ENCODE measurements at regions not wholly inside any gene's neighbourhood (a gene's known extent, or its start where the extent isn't known, plus 50 kb on each side); places are given as distances from the start of the nearest gene placed in this dataset.

GRCh38 chr14:38073641-38074040 lies 134.1 kb upstream of the SSTR1 start:
- Mint-ChIP-seq H3K27ac (no peak overlapping the region), H3K36me3 (no peaks in the 10 kb centered on the region), H3K4me3 (no peak overlapping the region), H3K27me3 (no peaks in the 10 kb centered on the region), H3K4me1 (peaks cover 0 to 1% (median 0%) of the 10 kb centered on the region in 3 donors), H3K9me3 (peaks cover 0 to 5% (median 3%) of the 10 kb centered on the region in 3 donors)

GRCh38 chr14:38074081-38074480 lies 133.6 kb upstream of the SSTR1 start:
- H3K4me3 Mint-ChIP-seq = no peak overlapping the region
- H3K36me3 Mint-ChIP-seq = no peaks in the 10 kb centered on the region
- H3K27ac Mint-ChIP-seq = no peak overlapping the region
- no peaks in the 10 kb centered on the region for H3K27me3 Mint-ChIP-seq
- peaks cover 0 to 5% (median 3%) of the 10 kb centered on the region in 3 donors for H3K9me3 Mint-ChIP-seq
- H3K4me1 Mint-ChIP-seq = peaks cover 0 to 1% (median 0%) of the 10 kb centered on the region in 3 donors

DNA sequence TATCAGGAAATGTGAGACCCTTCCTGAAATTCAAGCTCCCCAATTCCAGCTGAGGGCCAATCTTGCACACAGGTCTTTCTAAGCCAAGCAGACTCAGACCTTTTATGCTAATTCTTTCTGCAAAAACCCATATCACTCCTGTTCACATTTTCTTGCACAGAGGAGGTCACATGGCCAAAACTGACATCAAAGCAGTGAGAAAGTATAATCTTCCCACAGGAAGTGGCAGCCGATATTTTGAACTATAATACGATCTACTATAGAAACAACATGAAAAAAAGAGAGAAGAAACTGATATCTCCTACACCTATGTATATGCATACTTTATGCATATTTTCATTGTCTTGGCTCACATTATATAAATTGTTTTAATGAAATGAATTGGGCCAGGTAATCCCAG lies 132.9 kb upstream of the SSTR1 start:
- H3K27me3 Mint-ChIP-seq = no peaks in the 10 kb centered on the region
- H3K9me3 Mint-ChIP-seq = peaks cover 0 to 3% (median 0%) of the 10 kb centered on the region in 3 donors
- peak overlapping the region in 1 of 3 donors; percentile 58 for H3K27ac Mint-ChIP-seq
- H3K4me1 Mint-ChIP-seq = peaks cover 0 to 1% (median 0%) of the 10 kb centered on the region in 3 donors
- no peaks in the 10 kb centered on the region for H3K36me3 Mint-ChIP-seq
- no peak overlapping the region for H3K4me3 Mint-ChIP-seq

- H3K4me1 Mint-ChIP-seq = peaks cover 0 to 1% (median 0%) of the 10 kb centered on the region in 3 donors
- H3K9me3 Mint-ChIP-seq = peaks cover 0 to 6% (median 2%) of the 10 kb centered on the region in 3 donors
- H3K27ac Mint-ChIP-seq = peak overlapping the region in 1 of 3 donors; percentile 39
- H3K27me3 Mint-ChIP-seq = no peaks in the 10 kb centered on the region
- H3K4me3 Mint-ChIP-seq = peak overlapping the region in 1 of 4 donors; percentile 49
- H3K36me3 Mint-ChIP-seq = no peaks in the 10 kb centered on the region
Measured at GRCh38 chr14:38078393-38078792, 129.3 kb upstream of the SSTR1 start.

DNA sequence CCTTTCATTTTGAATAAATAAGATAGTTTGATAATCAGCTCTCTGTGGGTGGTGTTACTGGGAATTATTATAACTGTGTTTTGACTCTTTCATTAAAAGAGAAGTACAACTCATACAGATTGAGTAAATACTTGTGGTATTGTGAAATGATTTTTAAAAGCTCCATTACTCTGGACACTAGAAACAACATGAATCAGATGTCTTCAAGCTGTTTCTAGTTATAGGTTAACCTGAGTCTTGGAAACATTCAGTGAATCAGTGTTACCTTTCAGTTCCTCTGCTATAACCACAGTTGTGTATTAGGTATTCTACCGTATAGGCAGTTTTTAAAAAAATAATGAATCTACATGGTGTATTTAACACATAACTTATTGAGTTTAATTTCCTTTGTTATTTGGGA lies 128.4 kb upstream of the SSTR1 start:
- Mint-ChIP-seq H3K9me3 (peaks cover 0 to 6% (median 2%) of the 10 kb centered on the region in 3 donors), H3K4me3 (no peak overlapping the region), H3K36me3 (no peaks in the 10 kb centered on the region), H3K27ac (no peak overlapping the region), H3K27me3 (no peaks in the 10 kb centered on the region), H3K4me1 (peaks cover 0 to 1% (median 0%) of the 10 kb centered on the region in 3 donors)

DNA sequence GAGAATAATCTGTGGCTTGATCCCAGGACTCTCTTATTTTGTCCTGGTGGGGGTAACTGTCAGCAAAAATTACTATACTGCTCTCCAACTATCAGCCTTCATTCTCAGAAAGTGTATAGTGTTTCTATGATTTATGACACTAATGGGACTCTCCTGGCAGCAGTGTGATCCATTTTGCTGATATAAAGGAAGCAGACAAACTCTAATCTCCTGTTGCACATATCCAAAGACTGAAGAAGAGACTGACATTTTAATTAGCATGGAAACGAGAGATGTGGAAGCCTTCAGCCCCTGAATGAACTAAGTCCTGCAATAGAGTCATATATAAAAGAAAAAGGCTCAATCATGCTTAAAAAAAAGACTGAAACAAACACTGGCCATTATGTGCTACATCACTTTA lies 127.8 kb upstream of the SSTR1 start:
- Mint-ChIP-seq H3K9me3 (peaks cover 0 to 6% (median 2%) of the 10 kb centered on the region in 3 donors), H3K27me3 (no peaks in the 10 kb centered on the region), H3K4me1 (peaks cover 0 to 1% (median 0%) of the 10 kb centered on the region in 3 donors), H3K4me3 (no peak overlapping the region), H3K36me3 (no peaks in the 10 kb centered on the region), H3K27ac (no peak overlapping the region)

DNA sequence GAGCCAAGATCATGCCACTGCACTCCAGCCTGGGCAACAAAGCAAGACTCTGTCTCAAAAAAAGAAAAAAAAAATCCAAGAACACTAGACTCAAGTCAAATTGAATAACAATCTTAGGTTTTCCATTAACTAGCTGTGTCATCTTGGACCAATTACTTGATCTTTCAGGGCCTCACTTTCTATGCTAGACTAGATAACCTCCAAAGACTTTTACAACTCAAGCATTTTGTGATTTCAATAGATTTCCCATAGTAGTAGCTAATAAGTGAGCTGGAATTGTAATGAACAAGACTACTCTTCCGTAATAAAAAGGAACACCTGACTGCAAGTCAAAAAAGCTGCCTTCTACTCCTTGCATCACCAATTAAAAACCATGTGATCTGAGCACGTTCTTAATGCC lies 127.0 kb upstream of the SSTR1 start:
- Mint-ChIP-seq H3K4me1 (peaks cover 0 to 1% (median 0%) of the 10 kb centered on the region in 3 donors), H3K9me3 (peaks cover 0 to 6% (median 2%) of the 10 kb centered on the region in 3 donors), H3K27me3 (no peaks in the 10 kb centered on the region), H3K36me3 (no peaks in the 10 kb centered on the region), H3K4me3 (no peak overlapping the region), H3K27ac (no peak overlapping the region)

DNA sequence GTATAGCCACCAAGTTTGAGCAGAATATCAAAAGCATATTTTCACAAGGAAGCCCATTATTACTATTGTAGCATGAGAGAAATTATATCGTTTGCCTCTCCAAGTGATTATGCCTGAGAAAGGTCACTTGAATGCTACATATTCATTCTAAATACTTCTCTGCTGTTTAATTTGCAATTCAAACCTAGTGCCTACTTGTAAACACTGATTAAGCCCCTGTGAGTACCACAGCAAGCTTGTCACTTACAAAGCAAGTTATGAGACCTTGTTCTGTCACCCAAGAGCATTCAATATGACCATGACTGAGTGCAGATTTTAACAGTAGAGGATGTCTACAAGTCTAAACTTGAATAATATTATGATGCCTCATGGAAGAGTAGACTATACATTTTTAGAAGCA lies 124.7 kb upstream of the SSTR1 start:
- Mint-ChIP-seq H3K4me1 (peaks cover 0 to 1% (median 0%) of the 10 kb centered on the region in 3 donors), H3K27ac (no peak overlapping the region), H3K27me3 (no peaks in the 10 kb centered on the region), H3K36me3 (no peaks in the 10 kb centered on the region), H3K4me3 (no peak overlapping the region), H3K9me3 (peaks cover 0 to 6% (median 2%) of the 10 kb centered on the region in 3 donors)

GRCh38 chr14:38089123-38089522 lies 118.6 kb upstream of the SSTR1 start:
- H3K36me3 Mint-ChIP-seq = no peaks in the 10 kb centered on the region
- no peaks in the 10 kb centered on the region for H3K27me3 Mint-ChIP-seq
- peak overlapping the region in 3 of 4 donors; percentile 26 to 76 (median 55) for H3K4me3 Mint-ChIP-seq
- H3K27ac Mint-ChIP-seq = peak overlapping the region in 1 of 3 donors; percentile 28
- H3K9me3 Mint-ChIP-seq = peaks cover 7 to 29% (median 16%) of the 10 kb centered on the region in 3 donors
- H3K4me1 Mint-ChIP-seq = no peaks in the 10 kb centered on the region

DNA sequence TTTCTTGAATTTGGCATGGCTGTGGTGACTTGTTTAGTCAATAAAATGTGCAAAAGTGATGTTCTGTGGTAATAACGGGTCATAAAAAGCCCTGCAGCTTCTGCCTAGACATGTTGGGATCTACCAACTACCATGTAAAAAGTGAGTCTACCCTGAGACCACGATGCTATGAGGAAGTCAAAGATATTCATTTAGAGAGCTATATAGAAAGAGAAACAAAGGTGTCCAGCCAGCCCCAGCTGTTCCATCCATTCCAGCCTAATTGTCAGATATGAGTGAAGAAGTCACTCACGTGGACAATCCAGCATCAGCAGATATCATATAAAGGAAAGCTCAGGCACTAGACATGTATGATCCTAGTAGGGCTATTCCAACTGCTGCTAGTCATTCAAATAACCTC lies 117.2 kb upstream of the SSTR1 start:
- Mint-ChIP-seq H3K9me3 (peaks cover 7 to 29% (median 16%) of the 10 kb centered on the region in 3 donors), H3K27me3 (no peaks in the 10 kb centered on the region), H3K36me3 (no peaks in the 10 kb centered on the region), H3K27ac (no peak overlapping the region), H3K4me1 (no peaks in the 10 kb centered on the region), H3K4me3 (no peak overlapping the region)

- Mint-ChIP-seq H3K27ac (no peak overlapping the region), H3K36me3 (no peaks in the 10 kb centered on the region), H3K4me3 (no peak overlapping the region), H3K4me1 (peaks cover 0 to 1% (median 0%) of the 10 kb centered on the region in 3 donors), H3K27me3 (no peaks in the 10 kb centered on the region), H3K9me3 (peaks cover 3 to 19% (median 14%) of the 10 kb centered on the region in 3 donors)
Measured at GRCh38 chr14:38098074-38098836, 109.4 kb upstream of the SSTR1 start.

GRCh38 chr14:38101679-38102078 lies 106.0 kb upstream of the SSTR1 start:
- Mint-ChIP-seq H3K9me3 (peaks cover 5 to 10% (median 9%) of the 10 kb centered on the region in 3 donors), H3K27me3 (no peaks in the 10 kb centered on the region), H3K36me3 (no peaks in the 10 kb centered on the region), H3K4me3 (no peak overlapping the region), H3K4me1 (peaks cover 0 to 1% (median 0%) of the 10 kb centered on the region in 3 donors), H3K27ac (no peak overlapping the region)

- Mint-ChIP-seq H3K36me3 (no peaks in the 10 kb centered on the region), H3K9me3 (peaks cover 2 to 5% (median 5%) of the 10 kb centered on the region in 3 donors), H3K27ac (peak overlapping the region in 1 of 3 donors; percentile 17), H3K4me3 (no peak overlapping the region), H3K4me1 (peaks cover 0 to 1% (median 0%) of the 10 kb centered on the region in 3 donors), H3K27me3 (no peaks in the 10 kb centered on the region)
Measured at GRCh38 chr14:38103542-38104225, 104.0 kb upstream of the SSTR1 start.

GRCh38 chr14:38105106-38105702 lies 102.5 kb upstream of the SSTR1 start:
- no peaks in the 10 kb centered on the region for H3K36me3 Mint-ChIP-seq
- H3K4me1 Mint-ChIP-seq = no peaks in the 10 kb centered on the region
- H3K4me3 Mint-ChIP-seq = no peak overlapping the region
- no peak overlapping the region for H3K27ac Mint-ChIP-seq
- peaks cover 0 to 4% (median 2%) of the 10 kb centered on the region in 3 donors for H3K9me3 Mint-ChIP-seq
- no peaks in the 10 kb centered on the region for H3K27me3 Mint-ChIP-seq

- peaks cover 0 to 5% (median 4%) of the 10 kb centered on the region in 3 donors for H3K9me3 Mint-ChIP-seq
- no peaks in the 10 kb centered on the region for H3K4me1 Mint-ChIP-seq
- H3K27ac Mint-ChIP-seq = peak overlapping the region in 1 of 3 donors; percentile 47
Measured at GRCh38 chr14:38107216-38107631, 100.5 kb upstream of the SSTR1 start.

More at GRCh38 chr14:38107216-38107631, 100.5 kb upstream of the SSTR1 start:
- H3K27me3 Mint-ChIP-seq = no peaks in the 10 kb centered on the region
- no peaks in the 10 kb centered on the region for H3K36me3 Mint-ChIP-seq
- H3K4me3 Mint-ChIP-seq = no peak overlapping the region
